Adrenal gland (tissue), 9 donors: ENCODE measurements at regions not wholly inside any gene's neighbourhood (a gene's known extent, or its start where the extent isn't known, plus 50 kb on each side); places are given as distances from the start of the nearest gene placed in this dataset.

Source experiments
- DNase-seq, 7 donors: peaks; one replicate each; pipeline ENCODE4 v3.0.0-alpha.2; 2019 to 2020
- H3K27ac ChIP-seq, 5 donors: fragments of 200-600 bp; sonication (generic) in 4 of 5; 1 replicate in 3 of 5; 2 replicates in 2 of 5; pipeline versions ENCODE4 v1.5.1 to v1.8.0; 2016 to 2020; ENCODE audit warnings: mild to moderate bottlenecking in 1 of 5
- H3K27me3 ChIP-seq: fragments of 200-600 bp; 2 replicates; pipeline ENCODE4 v1.8.0; 2021
- H3K36me3 ChIP-seq, 2 donors: fragments of 200-600 bp; replicated peaks in 1 of 2; 1 replicate in 1 of 2; 2 replicates in 1 of 2; pipeline versions ENCODE4 v1.5.1 to v1.8.0; 2018 to 2022
- H3K4me1 ChIP-seq, 2 donors: fragments of 200-600 bp; replicated peaks in 1 of 2; 1 replicate in 1 of 2; 2 replicates in 1 of 2; pipeline versions ENCODE4 v1.5.1 to v1.8.0; 2018 to 2021
- H3K4me3 ChIP-seq, 4 donors: fragments of 200-600 bp; sonication (generic) in 3 of 4; one replicate each; pipeline ENCODE4 v1.5.1; 2016 to 2018
- H3K9me3 ChIP-seq, 3 donors: fragments of 200-600 bp; sonication (generic) in 1 of 3; replicated peaks in 1 of 3; 1 replicate in 2 of 3; 2 replicates in 1 of 3; pipeline versions ENCODE4 v1.5.1 to v1.8.0; 2016 to 2021
- CTCF ChIP-seq, 6 experiments: fragments of 450-650 bp in 4 of 6; fragments of 200-600 bp in 2 of 6; sonication (generic) in 1 of 6; IDR thresholded peaks; 1 replicate in 5 of 6; 2 replicates in 1 of 6; pipeline versions ENCODE4 v1.5.1 to v1.8.0; 2016 to 2021; ENCODE audit warnings: antibody characterized with exemption in 6 of 6, mild to moderate bottlenecking in 2 of 6, moderate library complexity in 1 of 6
- POLR2A ChIP-seq, 2 donors: fragments of 450-650 bp; IDR thresholded peaks; one replicate each; pipeline ENCODE4 v1.6.1; 2017; ENCODE audit warnings: antibody characterized with exemption in 2 of 2, mild to moderate bottlenecking in 2 of 2, moderate library complexity in 1 of 2
- WGBS, 4 donors: extraction: QIAGEN DNeasy Blood & Tissue Kit in 2 of 4; methylation state at CpG; one replicate each; pipeline versions ENCODE4 v1.1.5 to v1.1.7; 2013 to 2017; 5-methylcytosine and 5-hydroxymethylcytosine counted together
- intact Hi-C, 2 donors: fragments of 100-400 bp; cut with DNase I; formaldehyde crosslinking; loops; one replicate each; pipeline versions ENCODE4 v1.14.1 to v1.15.0; 2022 to 2023
- donor health status: healthy with polysubstance abuse.
- donor health status: Bipolar disorder and iron deficiency.
- donor health status: DM: yes; HTN: yes; CAD: no.
- donor health status: DM: no; HTN: no; CAD: no.
- donor health status: DM: no; HTN: no; CAD: no.

GRCh38 chr3:107103786-107104185 is 273.5 kb upstream of the CCDC54 start:
- no peak for TF ChIP-seq CTCF (IDR thresholded peaks at IDR 0.05)
- TF ChIP-seq POLR2A (IDR thresholded peaks at IDR 0.05): no peak

GRCh38 chr3:107106316-107106715 is 270.9 kb upstream of the CCDC54 start:
- no peak for TF ChIP-seq POLR2A (IDR thresholded peaks at IDR 0.05)
- Histone ChIP-seq H3K36me3 (no peaks in the 10 kb centered on the region), H3K4me3 (no peak overlapping the region), H3K27me3 (no peaks in the 10 kb centered on the region), H3K4me1 (no peaks in the 10 kb centered on the region), H3K9me3 (no peaks in the 10 kb centered on the region), H3K27ac (no peak overlapping the region)
- intact Hi-C loops: no loop called here
- DNase-seq: no peak
- 74 to 91% (median 86%) methylated on average over 7 of the region's 7 CpGs for whole genome bisulfite sequencing, 4 donors

More at GRCh38 chr3:107103786-107104185, 273.5 kb upstream of the CCDC54 start:
- H3K4me1 ChIP-seq: no peaks in the 10 kb centered on the region
- no peaks in the 10 kb centered on the region for H3K27me3 ChIP-seq
- no peaks in the 10 kb centered on the region for H3K36me3 ChIP-seq
- no peaks in the 10 kb centered on the region for H3K9me3 ChIP-seq
- no peak overlapping the region for H3K4me3 ChIP-seq
- DNase-seq: no peak
- no peak overlapping the region for H3K27ac ChIP-seq
- intact Hi-C loops: no loop called here
- 80 to 93% (median 91%) methylated on average over 2 of the region's 2 CpGs for WGBS, 4 donors

GRCh38 chr3:107106907-107107306 is 270.3 kb upstream of the CCDC54 start:
- 87 to 95% (median 94%) methylated on average over 6 to 8 of the region's 8 CpGs for WGBS, 4 donors
- TF ChIP-seq POLR2A (IDR thresholded peaks at IDR 0.05) (no peak), CTCF (IDR thresholded peaks at IDR 0.05) (no peak)
- Histone ChIP-seq H3K27me3 (no peaks in the 10 kb centered on the region), H3K36me3 (no peaks in the 10 kb centered on the region), H3K4me3 (no peak overlapping the region), H3K9me3 (no peaks in the 10 kb centered on the region), H3K27ac (no peak overlapping the region), H3K4me1 (no peaks in the 10 kb centered on the region)
- no peak for DNase-seq
- intact Hi-C loops: no loop called here

GRCh38 chr3:107110596-107111305 is 266.5 kb upstream of the CCDC54 start:
- no peaks in the 10 kb centered on the region for H3K4me1 ChIP-seq
- DNase-seq: no peak
- H3K36me3 ChIP-seq: no peaks in the 10 kb centered on the region
- no peaks in the 10 kb centered on the region for H3K9me3 ChIP-seq
- intact Hi-C loops: no loop called here
- H3K27ac ChIP-seq: no peak overlapping the region
- no peak overlapping the region for H3K4me3 ChIP-seq
- 88 to 97% (median 92%) methylated on average over 3 of the region's 3 CpGs for WGBS, 4 donors
- no peak for TF ChIP-seq POLR2A (IDR thresholded peaks at IDR 0.05)
- TF ChIP-seq CTCF (IDR thresholded peaks at IDR 0.05): no peak
- no peaks in the 10 kb centered on the region for H3K27me3 ChIP-seq

GRCh38 chr3:107111872-107112271 is 265.4 kb upstream of the CCDC54 start:
- Histone ChIP-seq H3K9me3 (no peaks in the 10 kb centered on the region), H3K27me3 (no peaks in the 10 kb centered on the region), H3K4me3 (no peak overlapping the region), H3K27ac (no peak overlapping the region), H3K36me3 (no peaks in the 10 kb centered on the region), H3K4me1 (no peaks in the 10 kb centered on the region)
- no peak for DNase-seq
- 79 to 84% (median 82%) methylated on average over 2 of the region's 2 CpGs for WGBS, 4 donors
- TF ChIP-seq POLR2A (IDR thresholded peaks at IDR 0.05) (no peak), CTCF (IDR thresholded peaks at IDR 0.05) (no peak)
- intact Hi-C loops: no loop called here
